Choroid plexus epithelial cell (primary cell): ENCODE measurements at regions not wholly inside any gene's neighbourhood (a gene's known extent, or its start where the extent isn't known, plus 50 kb on each side); places are given as distances from the start of the nearest gene placed in this dataset.

Experiments used
- DNase-seq: peaks from one replicate; pipeline ENCODE4 v3.0.0-alpha.2; 2010; ENCODE audit warnings: low read depth
- H3K4me3 ChIP-seq: 2 replicates; pipeline ENCODE4 v1.5.1; 2011; ENCODE audit warnings: low read depth, mild to moderate bottlenecking, control low read depth, low read length, moderate library complexity
- CTCF ChIP-seq: conservative IDR thresholded peaks from 2 replicates; pipeline ENCODE4 v1.5.1; 2011; ENCODE audit warnings: low read depth, mild to moderate bottlenecking, control low read depth, inconsistent platforms, low read length, moderate library complexity

DNA sequence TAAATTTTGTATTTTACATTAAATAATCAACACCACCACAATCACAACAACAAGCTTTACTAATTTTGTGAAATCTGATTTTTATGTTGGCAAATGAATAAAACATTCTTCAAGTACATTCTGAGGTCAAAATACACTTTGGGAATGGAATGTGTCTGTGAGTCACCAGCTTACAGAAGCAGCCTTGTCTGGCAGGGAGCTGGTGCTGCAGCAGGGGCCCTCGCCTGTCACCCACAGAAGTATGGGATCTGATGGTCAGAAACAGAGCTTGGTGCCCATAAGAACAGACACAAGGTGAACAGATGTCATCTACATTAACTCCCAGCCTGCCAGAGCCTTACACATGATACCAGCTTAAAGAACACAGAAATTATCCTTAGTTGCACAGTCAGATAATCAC is 496.9 kb downstream of the CCSER2 start:
- peak; percentile 86 for DNase-seq
- TF ChIP-seq CTCF: no peak
- H3K4me3 ChIP-seq: no peak overlapping the region

GRCh38 chr10:84826704-84827103 is 498.3 kb downstream of the CCSER2 start:
- no peak for TF ChIP-seq CTCF
- peak; percentile 44 for DNase-seq
- H3K4me3 ChIP-seq: no peak overlapping the region

DNA sequence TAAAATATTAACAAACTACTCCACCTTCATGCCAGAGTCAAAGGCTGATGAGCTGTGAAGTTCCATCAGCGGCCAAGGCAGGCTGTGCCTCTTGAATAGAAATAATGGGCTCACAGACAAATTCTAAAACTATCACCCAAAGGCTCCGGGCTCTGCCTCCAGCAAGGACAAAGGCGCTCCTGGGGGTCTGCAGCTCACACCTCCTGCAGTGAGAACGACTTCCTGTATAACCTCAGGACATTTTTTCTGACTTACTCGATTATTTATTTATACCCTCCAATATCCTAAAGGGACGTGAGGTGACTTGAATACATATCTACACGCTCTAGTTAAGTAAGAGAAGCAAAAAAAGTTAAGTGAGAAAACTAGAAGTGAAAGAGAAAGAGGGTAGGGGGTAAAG is 500.7 kb downstream of the CCSER2 start:
- peak; percentile 36 for DNase-seq
- TF ChIP-seq CTCF: no peak
- no peak overlapping the region for H3K4me3 ChIP-seq

DNA sequence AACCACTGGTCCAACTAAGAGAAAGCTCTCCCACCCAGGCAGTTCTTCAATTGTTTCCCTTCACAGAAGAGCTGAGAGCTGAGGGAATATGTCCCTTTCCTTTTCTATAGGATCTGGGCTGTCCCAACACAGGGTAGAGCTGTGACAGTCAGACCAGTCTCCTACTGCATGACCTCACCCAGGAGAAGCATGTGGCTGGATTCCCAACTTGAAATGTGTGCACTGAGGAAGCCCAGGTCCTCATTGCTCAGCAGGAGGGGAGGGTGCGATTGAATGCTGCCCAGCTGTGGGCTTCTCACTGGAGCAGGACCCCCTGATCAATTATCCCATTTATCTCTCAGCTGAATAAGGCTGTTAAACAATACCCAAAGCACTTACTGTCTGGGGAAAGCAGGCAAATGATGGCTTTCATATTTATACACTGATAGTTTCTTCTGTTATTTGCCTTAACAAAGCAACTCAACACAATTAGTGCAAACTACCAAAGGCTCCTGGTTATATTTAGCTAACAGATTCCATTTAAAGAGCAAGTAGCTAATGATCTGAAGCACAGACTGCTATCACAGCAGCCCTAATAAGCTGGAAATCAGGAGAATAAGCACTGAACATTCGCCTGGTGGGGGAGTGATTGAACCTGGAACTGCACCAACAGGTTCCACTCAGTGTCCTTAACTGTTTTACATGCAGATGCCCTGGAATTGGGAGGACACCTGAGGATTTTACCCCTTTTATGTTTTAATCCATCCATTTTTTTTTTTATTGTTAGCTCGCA is 508.8 kb downstream of the CCSER2 start:
- no peak for DNase-seq
- no peak for TF ChIP-seq CTCF

GRCh38 chr10:84837877-84838276 is 509.5 kb downstream of the CCSER2 start:
- H3K4me3 ChIP-seq: no peak overlapping the region
- no peak for TF ChIP-seq CTCF

More for the DNA sequence above, 508.8 kb downstream of the CCSER2 start:
- H3K4me3 ChIP-seq: no peak overlapping the region

DNA sequence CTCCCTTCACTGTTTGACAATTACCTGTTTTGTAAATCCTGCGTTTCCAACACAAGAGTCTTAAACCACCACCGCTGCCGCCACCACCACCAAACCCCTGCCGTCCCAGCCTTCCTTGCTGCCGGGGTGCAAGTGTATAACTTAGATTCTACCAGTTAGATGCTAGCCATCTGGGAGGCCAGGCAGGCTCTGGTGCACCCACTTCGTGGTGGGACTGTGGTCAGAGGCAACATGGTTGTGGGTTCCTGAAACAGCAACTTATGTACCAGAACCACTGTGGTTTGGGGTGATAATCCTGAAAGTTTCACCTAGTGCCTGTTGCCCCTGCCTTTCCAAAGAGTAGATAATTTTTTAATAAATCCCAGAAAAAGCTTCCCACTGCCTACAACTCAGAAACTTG is 510.5 kb downstream of the CCSER2 start:
- TF ChIP-seq CTCF: no peak
- no peak for DNase-seq
- H3K4me3 ChIP-seq: no peak overlapping the region

More at GRCh38 chr10:84837877-84838276, 509.5 kb downstream of the CCSER2 start:
- no peak for DNase-seq

DNA sequence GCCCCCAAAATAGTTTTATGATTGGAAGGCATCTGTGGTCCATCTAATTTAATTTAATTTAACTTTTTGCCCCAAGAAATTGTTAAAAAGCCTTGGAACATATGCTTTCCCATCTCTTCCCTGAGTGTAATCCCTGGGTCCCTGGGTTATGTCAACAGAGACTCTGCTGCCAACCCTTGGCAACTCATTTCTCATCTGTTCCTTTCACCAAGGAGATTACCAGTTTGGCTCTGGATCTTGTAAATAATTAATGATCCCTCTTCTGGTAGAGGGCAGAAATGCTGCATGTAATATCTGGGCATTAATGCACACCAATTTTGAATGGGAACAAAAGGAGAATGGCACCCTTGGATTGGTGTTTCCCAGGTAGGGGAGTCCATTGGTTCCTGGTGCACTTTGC is 514.2 kb downstream of the CCSER2 start:
- TF ChIP-seq CTCF: no peak
- no peak overlapping the region for H3K4me3 ChIP-seq
- no peak for DNase-seq
